ENCODE measurements at regions not wholly inside any gene's neighbourhood (a gene's known extent, or its start where the extent isn't known, plus 50 kb on each side); places are given as distances from the start of the nearest gene placed in this dataset.

DNA sequence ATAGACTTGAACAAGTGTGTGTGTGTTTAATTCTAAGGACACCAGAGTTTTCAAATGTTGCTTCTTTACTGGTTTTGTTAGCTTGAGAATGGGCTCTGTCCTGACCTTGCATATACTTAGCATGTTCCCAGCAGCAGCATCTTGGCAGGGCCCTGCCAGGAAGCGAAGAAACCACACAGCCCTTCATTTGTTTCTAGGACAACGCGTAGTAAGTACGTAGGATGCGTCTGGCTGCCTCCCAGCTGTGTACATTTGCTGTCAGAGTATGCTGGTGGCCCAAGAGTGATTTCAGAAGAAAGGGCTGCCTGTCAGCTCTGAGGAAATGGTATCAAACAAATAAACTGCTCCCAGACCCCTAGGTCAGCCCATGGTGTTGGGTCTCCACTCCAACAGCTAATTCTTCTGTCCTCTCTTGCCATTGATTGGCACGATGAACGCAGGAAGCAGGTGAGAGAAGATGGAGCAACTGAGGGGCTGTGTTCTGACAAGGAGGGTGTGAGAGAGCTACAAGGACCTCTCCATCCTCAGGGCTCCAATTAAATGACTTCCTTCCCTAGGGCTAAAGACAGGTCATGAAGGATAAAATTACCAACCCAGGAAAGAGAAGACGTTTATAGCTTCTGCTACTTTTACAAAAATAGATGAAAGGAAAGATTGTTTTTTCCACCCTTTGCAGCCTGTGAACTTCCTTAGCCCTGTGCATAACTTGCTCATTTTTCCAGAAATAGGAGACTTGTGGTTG, 55.9 kb upstream of the HDDC2 start:
- H3K4me1 ChIP-seq (replicated peaks in 1 of 4; ENCODE audit: control insufficient read depth in 3 of 4, insufficient read depth in 4 of 4, low read length in 3 of 4) = peaks cover 0 to 10% (median 5%) of the 10 kb centered on the region in 4 experiments; a peak in 6 of 7 replicates
- H2AK5ac ChIP-seq (ENCODE audit: low read depth, low read length) = no peak overlapping the region
- H3K56ac ChIP-seq (replicated peaks; ENCODE audit: insufficient read length, low read depth, low read length) = no peak overlapping the region
- H3K23ac ChIP-seq (ENCODE audit: insufficient read length) = no peak overlapping the region
- H2BK12ac ChIP-seq (ENCODE audit: low read depth, low read length) = no peak overlapping the region
- H2BK5ac ChIP-seq (ENCODE audit: low read depth, low read length) = no peak overlapping the region
- FAIRE-seq (no peak), DNase-seq (ENCODE audit: low read depth in 1 of 2, low spot score in 2 of 2) (no peak)
- H3K79me2 ChIP-seq (ENCODE audit: control insufficient read depth in 1 of 2, insufficient read depth in 2 of 2, low read length in 2 of 2) = no peaks in the 10 kb centered on the region
- no peak overlapping the region for H3K4me2 ChIP-seq (ENCODE audit: insufficient read depth in 1 of 2, low read depth in 2 of 2, low read length in 2 of 2)
- H2BK120ac ChIP-seq (replicated peaks; ENCODE audit: low read depth, low read length) = no peak overlapping the region
- no peak overlapping the region for H4K91ac ChIP-seq (replicated peaks; ENCODE audit: insufficient read length, low read length)
- H3K4ac ChIP-seq (replicated peaks; ENCODE audit: insufficient read length, low read depth, low read length) = no peak overlapping the region
- no peaks in the 10 kb centered on the region for H3K79me1 ChIP-seq (ENCODE audit: low read depth, low read length)
- no peaks in the 10 kb centered on the region for H4K20me1 ChIP-seq (replicated peaks in 1 of 2; ENCODE audit: control insufficient read depth in 1 of 2, insufficient read depth in 2 of 2, low read length in 2 of 2)
- H3K4me3 ChIP-seq (ENCODE audit: extremely low read depth in 1 of 4, insufficient read depth in 2 of 4, low read depth in 3 of 4, low read length in 4 of 4) = no peak overlapping the region
- no peak overlapping the region for H4K8ac ChIP-seq (ENCODE audit: extremely low read depth, insufficient read depth, low read length)
- no peak overlapping the region for H2AFZ ChIP-seq (ENCODE audit: low read length)
- ChIA-PET POLR2A (ENCODE audit: partially characterized antibody) (interaction anchor here (1.1 kb wide), 1 partner anchor 9 kb away, joined by 3 read pairs; no protein-coding TSS in a partner anchor), CTCF (ENCODE audit: partially characterized antibody) (interaction anchor here (0.6 to 1.9 kb wide), 11 partner anchors 9 to 429 kb away, joined by 3 to 5 read pairs (median 3); no protein-coding TSS in a partner anchor)
- no peak overlapping the region for H2BK20ac ChIP-seq (ENCODE audit: low read length)
- H2BK15ac ChIP-seq (ENCODE audit: low read length) = no peak overlapping the region
- H3K18ac ChIP-seq (ENCODE audit: extremely low read depth, low read length) = no peak overlapping the region
- H3K23me2 ChIP-seq (ENCODE audit: low read depth, low read length) = no peaks in the 10 kb centered on the region
- H3K9me3 ChIP-seq (ENCODE audit: insufficient read depth in 2 of 2, low read depth in 1 of 2, low read length in 1 of 2) = no peaks in the 10 kb centered on the region
- H4K5ac ChIP-seq (ENCODE audit: insufficient read length, low read depth, low read length) = no peak overlapping the region
- WGBS, 2 experiments (ENCODE audit: extremely low coverage in 1 of 2, insufficient coverage in 1 of 2, insufficient read length in 1 of 2, insufficient replicate concordance in 2 of 2, low coverage in 1 of 2, low lambda C conversion rate in 2 of 2, missing lambda C conversion rate in 1 of 2) = 87% methylated on average over 8 of the region's 8 CpGs; no CpG with 5 or more reads in 1 of the 2 experiments
- H3K36me3 ChIP-seq (ENCODE audit: control insufficient read depth in 2 of 4, insufficient read depth in 4 of 4, low read length in 3 of 4) = no peaks in the 10 kb centered on the region
- H3K9ac ChIP-seq (replicated peaks in 1 of 4; ENCODE audit: extremely low read depth in 1 of 4, low read depth in 3 of 4, low read length in 3 of 4) = no peak overlapping the region
- no peak overlapping the region for H3K27ac ChIP-seq (ENCODE audit: low read depth, low read length)
- H3K27me3 ChIP-seq (replicated peaks in 1 of 4; ENCODE audit: control insufficient read depth in 3 of 4, extremely low read depth in 1 of 4, insufficient read depth in 3 of 4, low read length in 3 of 4) = peaks cover 0 to 4% (median 4%) of the 10 kb centered on the region in 4 experiments; a peak in 2 of 7 replicates
- no peak overlapping the region for H3K14ac ChIP-seq (ENCODE audit: insufficient read length)
- TF ChIP-seq HDAC6 (IDR thresholded peaks at IDR 0.05; ENCODE audit: low read depth, low read length) (no peak), RBBP5 (IDR thresholded peaks at IDR 0.05; ENCODE audit: borderline replicate concordance, low read depth, low read length) (no peak), TCF12 (IDR thresholded peaks at IDR 0.05; ENCODE audit: low read depth, low read length) (no peak), POU5F1 (IDR thresholded peaks at IDR 0.05; ENCODE audit: low read depth, low read length) (no peak), TAF7 (optimal IDR thresholded peaks at IDR 0.05; ENCODE audit: borderline replicate concordance, low read depth, low read length) (no peak), BACH1 (IDR thresholded peaks at IDR 0.05; ENCODE audit: low read length) (no peak), CREB1 (IDR thresholded peaks at IDR 0.05) (no peak), CBX8 (IDR thresholded peaks at IDR 0.05; ENCODE audit: borderline replicate concordance, low read depth, low read length) (no peak), KDM4A (IDR thresholded peaks at IDR 0.05; ENCODE audit: low read depth, low read length, severe bottlenecking) (no peak)

Data from H1 (cell line).